DOHH2 (cell line): ENCODE measurements at regions not wholly inside any gene's neighbourhood (a gene's known extent, or its start where the extent isn't known, plus 50 kb on each side); places are given as distances from the start of the nearest gene placed in this dataset.
"Not testable (repeated sequence)": the region's sequence is repeated elsewhere in the genome, so short reads cannot be mapped to it uniquely, and the experiment has no call there.

Experiments used
- H3F3A ChIP-seq: fragments of 200-600 bp; sonication (generic), shearing (Covaris generic); 2 replicates; pipeline ENCODE4 v1.6.0; 2016; ENCODE audit warnings: antibody characterized with exemption, mild to moderate bottlenecking; ENCODE audit not compliant: control insufficient read depth, insufficient read depth
- H3K27ac ChIP-seq: fragments of 200-600 bp; sonication (generic); 2 replicates; pipeline ENCODE4 v1.5.1; 2014; ENCODE audit warnings: low read depth, mild to moderate bottlenecking, low read length, moderate library complexity
- H3K27me3 ChIP-seq: fragments of 200-600 bp; sonication (generic); 2 replicates; pipeline ENCODE4 v1.6.1; 2014; ENCODE audit warnings: mild to moderate bottlenecking, low read length, mixed read lengths; ENCODE audit not compliant: control insufficient read depth
- H3K36me3 ChIP-seq: fragments of 200-600 bp; sonication (generic); 2 replicates; pipeline ENCODE4 v1.6.1; 2014; ENCODE audit warnings: mild to moderate bottlenecking, low read length, moderate library complexity, mixed read lengths; ENCODE audit not compliant: control insufficient read depth
- H3K4me1 ChIP-seq: fragments of 200-600 bp; sonication (generic); 2 replicates; pipeline ENCODE4 v1.6.1; 2014; ENCODE audit warnings: mild to moderate bottlenecking, low read length, mixed read lengths; ENCODE audit not compliant: control insufficient read depth
- H3K4me2 ChIP-seq: fragments of 200-600 bp; sonication (generic); 2 replicates; pipeline ENCODE4 v1.6.0; 2014; ENCODE audit warnings: mild to moderate bottlenecking, low read length, moderate library complexity
- H3K4me3 ChIP-seq: fragments of 200-600 bp; sonication (generic); 2 replicates; pipeline ENCODE4 v1.5.1; 2014; ENCODE audit warnings: mild to moderate bottlenecking, low read length, mixed read lengths
- H3K79me2 ChIP-seq: fragments of 200-600 bp; sonication (generic); 2 replicates; pipeline ENCODE4 v1.6.1; 2014; ENCODE audit warnings: mild to moderate bottlenecking, low read length, mixed read lengths; ENCODE audit not compliant: control insufficient read depth
- H3K9me2 ChIP-seq: fragments of 200-600 bp; sonication (generic); replicated peaks from 2 replicates; pipeline ENCODE4 v1.6.1; 2014; ENCODE audit warnings: mild to moderate bottlenecking, low read length, mixed read lengths; ENCODE audit not compliant: control insufficient read depth
- H3K9me3 ChIP-seq: fragments of 200-600 bp; sonication (generic); 2 replicates; pipeline ENCODE4 v1.6.1; 2014; ENCODE audit warnings: antibody characterized with exemption, low read length, mixed read lengths; ENCODE audit not compliant: control insufficient read depth, insufficient read depth
- H4K20me1 ChIP-seq: fragments of 200-600 bp; sonication (generic); 2 replicates; pipeline ENCODE4 v1.6.0; 2014; ENCODE audit warnings: low read depth, mild to moderate bottlenecking, antibody characterized with exemption, low read length, moderate library complexity; ENCODE audit not compliant: control insufficient read depth, insufficient read depth
- EZH2phosphoT487 ChIP-seq: fragments of 200-600 bp; sonication (generic); IDR thresholded peaks from 2 replicates; pipeline ENCODE4 v1.6.1; 2017; ENCODE audit warnings: borderline replicate concordance, mild to moderate bottlenecking, antibody characterized with exemption, low read length, moderate library complexity, mixed read lengths
- TF ChIP-seq, protein P1 (sequence below): fragments of 200-600 bp; sonication (generic); IDR thresholded peaks from one replicate; pipeline ENCODE4 v1.5.1; 2014; ENCODE audit warnings: antibody characterized with exemption, mild to moderate bottlenecking, low read depth, low read length; ENCODE audit not compliant: poor library complexity, severe bottlenecking

DNA sequence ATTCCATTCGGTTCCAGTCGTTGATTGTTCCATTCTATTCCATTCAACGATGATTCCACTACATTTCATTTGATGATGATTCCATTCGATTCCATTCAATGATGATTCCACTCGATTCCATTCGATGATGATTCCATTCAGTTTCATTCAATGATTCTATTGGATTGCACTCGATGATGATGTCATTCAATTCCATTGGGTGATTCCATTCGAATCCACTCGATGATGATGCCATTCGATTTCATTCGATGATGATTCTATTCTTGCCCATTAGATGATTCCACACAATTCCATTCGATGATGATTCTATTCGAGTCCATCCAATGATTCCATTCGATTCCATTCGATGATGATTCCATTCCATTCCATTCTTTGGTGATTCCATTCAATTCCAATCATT lies 1283.7 kb downstream of the TP53TG3F start:
- Histone ChIP-seq H3K27me3 (no peaks in the 10 kb centered on the region), H3K36me3 (no peaks in the 10 kb centered on the region), H3K9me2 (no peaks in the 10 kb centered on the region), H3K4me2 (no peak overlapping the region), H3K27ac (no peak overlapping the region), H3K9me3 (peaks cover 53% of the 10 kb centered on the region), H3F3A (no peaks in the 10 kb centered on the region), H3K4me1 (no peaks in the 10 kb centered on the region), H4K20me1 (no peaks in the 10 kb centered on the region), H3K79me2 (no peaks in the 10 kb centered on the region), H3K4me3 (no peak overlapping the region)
- no peak for TF ChIP-seq EZH2phosphoT487
- TF ChIP-seq, protein P1, sequence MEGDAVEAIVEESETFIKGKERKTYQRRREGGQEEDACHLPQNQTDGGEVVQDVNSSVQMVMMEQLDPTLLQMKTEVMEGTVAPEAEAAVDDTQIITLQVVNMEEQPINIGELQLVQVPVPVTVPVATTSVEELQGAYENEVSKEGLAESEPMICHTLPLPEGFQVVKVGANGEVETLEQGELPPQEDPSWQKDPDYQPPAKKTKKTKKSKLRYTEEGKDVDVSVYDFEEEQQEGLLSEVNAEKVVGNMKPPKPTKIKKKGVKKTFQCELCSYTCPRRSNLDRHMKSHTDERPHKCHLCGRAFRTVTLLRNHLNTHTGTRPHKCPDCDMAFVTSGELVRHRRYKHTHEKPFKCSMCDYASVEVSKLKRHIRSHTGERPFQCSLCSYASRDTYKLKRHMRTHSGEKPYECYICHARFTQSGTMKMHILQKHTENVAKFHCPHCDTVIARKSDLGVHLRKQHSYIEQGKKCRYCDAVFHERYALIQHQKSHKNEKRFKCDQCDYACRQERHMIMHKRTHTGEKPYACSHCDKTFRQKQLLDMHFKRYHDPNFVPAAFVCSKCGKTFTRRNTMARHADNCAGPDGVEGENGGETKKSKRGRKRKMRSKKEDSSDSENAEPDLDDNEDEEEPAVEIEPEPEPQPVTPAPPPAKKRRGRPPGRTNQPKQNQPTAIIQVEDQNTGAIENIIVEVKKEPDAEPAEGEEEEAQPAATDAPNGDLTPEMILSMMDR = no peak

DNA sequence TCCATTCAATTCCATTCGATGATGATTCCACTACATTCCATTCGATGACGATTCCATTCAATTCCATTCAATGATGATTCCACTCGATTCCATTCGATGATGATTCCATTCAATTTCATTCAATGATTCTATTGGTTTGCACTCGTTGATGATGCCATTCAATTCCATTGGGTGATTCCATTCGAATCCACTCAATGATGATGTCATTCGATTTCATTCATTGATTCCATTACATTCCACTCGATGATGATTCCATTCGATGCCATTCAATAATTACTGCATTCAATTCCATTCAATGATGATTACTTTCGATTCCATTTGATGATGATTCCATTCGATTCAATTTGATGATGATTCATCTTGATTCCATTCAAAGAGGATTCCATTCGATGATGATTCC lies 1299.4 kb downstream of the TP53TG3F start:
- Histone ChIP-seq H3F3A (no peaks in the 10 kb centered on the region), H3K27me3 (no peaks in the 10 kb centered on the region), H4K20me1 (no peaks in the 10 kb centered on the region), H3K4me3 (no peak overlapping the region), H3K27ac (no peak overlapping the region), H3K4me1 (no peaks in the 10 kb centered on the region), H3K9me3 (peaks cover 77% of the 10 kb centered on the region), H3K4me2 (no peak overlapping the region), H3K79me2 (no peaks in the 10 kb centered on the region), H3K36me3 (no peaks in the 10 kb centered on the region), H3K9me2 (no peaks in the 10 kb centered on the region)
- TF ChIP-seq, protein P1 = no peak
- no peak for TF ChIP-seq EZH2phosphoT487

DNA sequence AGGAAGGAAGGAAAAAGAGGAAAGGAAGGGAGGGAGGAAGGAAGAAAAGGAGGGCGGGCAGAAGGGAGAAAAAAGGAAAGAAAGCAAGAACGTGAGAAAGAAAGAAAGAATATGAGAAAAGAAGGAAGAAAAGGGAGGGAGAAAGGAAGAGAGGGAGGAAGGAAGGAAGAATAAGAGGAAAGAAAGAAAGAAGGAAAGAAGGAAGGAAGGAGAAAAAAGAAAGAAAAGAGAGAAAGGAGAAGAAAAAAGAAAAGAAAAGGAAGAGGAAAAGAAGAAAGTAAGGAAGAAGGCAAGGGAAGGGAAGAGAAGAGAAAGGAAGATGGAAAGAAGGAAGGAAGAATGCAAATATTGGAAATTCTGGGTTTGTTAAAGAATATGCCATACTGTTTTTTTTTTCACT lies 1332.4 kb downstream of the TP53TG3F start:
- H3K27ac ChIP-seq, H3K27me3 ChIP-seq, H3K4me2 ChIP-seq, H3K9me2 ChIP-seq, H4K20me1 ChIP-seq, H3K79me2 ChIP-seq, H3K36me3 ChIP-seq, H3K4me1 ChIP-seq, H3F3A ChIP-seq, H3K9me3 ChIP-seq, H3K4me3 ChIP-seq: not testable (repeated sequence)

DNA sequence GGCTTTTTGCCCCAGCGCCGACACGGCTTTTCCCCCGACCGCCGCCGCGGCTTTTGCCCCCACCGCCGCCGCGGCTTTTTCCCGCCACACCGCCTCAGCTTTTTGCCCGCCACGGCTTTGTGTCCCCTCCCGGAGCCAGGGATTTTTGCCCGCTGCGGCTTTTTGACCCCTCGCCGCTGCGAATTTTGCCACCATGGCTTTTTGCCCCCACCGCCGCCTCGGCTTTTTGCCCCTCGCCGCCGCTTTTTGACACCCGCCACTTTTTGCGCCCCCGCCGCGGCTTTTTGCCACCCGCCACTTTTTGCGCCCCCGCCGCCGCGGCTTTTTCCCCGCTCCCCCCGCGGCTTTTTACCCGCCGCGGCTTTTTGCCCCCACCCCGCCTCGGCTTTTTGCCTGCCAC lies 1342.5 kb downstream of the TP53TG3F start:
- H3K9me2 ChIP-seq = no peaks in the 10 kb centered on the region
- no peaks in the 10 kb centered on the region for H4K20me1 ChIP-seq
- TF ChIP-seq, protein P1 = no peak
- TF ChIP-seq EZH2phosphoT487 = no peak
- no peak overlapping the region for H3K4me3 ChIP-seq
- H3K27me3 ChIP-seq = no peaks in the 10 kb centered on the region
- H3K4me2 ChIP-seq = no peak overlapping the region
- H3K36me3 ChIP-seq = no peaks in the 10 kb centered on the region
- H3F3A ChIP-seq = no peaks in the 10 kb centered on the region
- no peaks in the 10 kb centered on the region for H3K79me2 ChIP-seq
- no peaks in the 10 kb centered on the region for H3K4me1 ChIP-seq
- no peak overlapping the region for H3K27ac ChIP-seq
- peaks cover 8% of the 10 kb centered on the region; the same call in 1 of the 2 replicates for H3K9me3 ChIP-seq
